ENCODE measurements at regions not wholly inside any gene's neighbourhood (a gene's known extent, or its start where the extent isn't known, plus 50 kb on each side); places are given as distances from the start of the nearest gene placed in this dataset.

DNA sequence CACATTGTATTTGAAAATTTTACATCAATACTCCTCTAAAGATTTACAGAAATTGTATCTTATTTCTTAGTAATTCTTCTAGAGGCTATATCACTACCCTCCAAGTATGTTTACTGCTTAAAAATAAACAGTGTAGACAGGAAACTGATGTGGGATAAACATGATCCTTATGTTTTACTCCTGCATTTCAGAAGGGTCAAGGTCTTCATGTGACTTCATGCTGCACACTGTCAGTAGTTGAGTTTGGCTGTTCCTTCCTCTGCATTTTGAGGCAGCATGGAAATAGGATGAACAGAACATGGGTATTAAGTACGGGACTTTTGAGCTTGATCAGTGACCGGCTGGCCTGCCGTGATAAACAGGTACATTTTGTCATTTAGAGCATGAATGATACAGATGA lies 179.2 kb upstream of the FERMT1 start (continued):
- no peak for TF ChIP-seq CBX2 (IDR thresholded peaks at IDR 0.05; ENCODE audit: low read depth, low read length)
- no peak for TF ChIP-seq CBX2 (CRISPR knock-in tag; IDR thresholded peaks at IDR 0.05; ENCODE audit: low read depth)
- TF ChIP-seq ZNF672 (CRISPR knock-in tag; IDR thresholded peaks at IDR 0.05): no peak
- TF ChIP-seq ZBTB42 (CRISPR knock-in tag; IDR thresholded peaks at IDR 0.05): no peak
- no peak for TF ChIP-seq YY1 (IDR thresholded peaks at IDR 0.05; ENCODE audit: insufficient read depth, insufficient replicate concordance, low read depth, low read length)
- TF ChIP-seq, protein P1, sequence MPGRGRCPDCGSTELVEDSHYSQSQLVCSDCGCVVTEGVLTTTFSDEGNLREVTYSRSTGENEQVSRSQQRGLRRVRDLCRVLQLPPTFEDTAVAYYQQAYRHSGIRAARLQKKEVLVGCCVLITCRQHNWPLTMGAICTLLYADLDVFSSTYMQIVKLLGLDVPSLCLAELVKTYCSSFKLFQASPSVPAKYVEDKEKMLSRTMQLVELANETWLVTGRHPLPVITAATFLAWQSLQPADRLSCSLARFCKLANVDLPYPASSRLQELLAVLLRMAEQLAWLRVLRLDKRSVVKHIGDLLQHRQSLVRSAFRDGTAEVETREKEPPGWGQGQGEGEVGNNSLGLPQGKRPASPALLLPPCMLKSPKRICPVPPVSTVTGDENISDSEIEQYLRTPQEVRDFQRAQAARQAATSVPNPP (CRISPR knock-in tag; IDR thresholded peaks at IDR 0.05): no peak
- TF ChIP-seq, protein P2, sequence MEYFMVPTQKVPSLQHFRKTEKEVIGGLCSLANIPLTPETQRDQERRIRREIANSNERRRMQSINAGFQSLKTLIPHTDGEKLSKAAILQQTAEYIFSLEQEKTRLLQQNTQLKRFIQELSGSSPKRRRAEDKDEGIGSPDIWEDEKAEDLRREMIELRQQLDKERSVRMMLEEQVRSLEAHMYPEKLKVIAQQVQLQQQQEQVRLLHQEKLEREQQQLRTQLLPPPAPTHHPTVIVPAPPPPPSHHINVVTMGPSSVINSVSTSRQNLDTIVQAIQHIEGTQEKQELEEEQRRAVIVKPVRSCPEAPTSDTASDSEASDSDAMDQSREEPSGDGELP (IDR thresholded peaks at IDR 0.05; ENCODE audit: borderline replicate concordance, low read depth): no peak

DNA sequence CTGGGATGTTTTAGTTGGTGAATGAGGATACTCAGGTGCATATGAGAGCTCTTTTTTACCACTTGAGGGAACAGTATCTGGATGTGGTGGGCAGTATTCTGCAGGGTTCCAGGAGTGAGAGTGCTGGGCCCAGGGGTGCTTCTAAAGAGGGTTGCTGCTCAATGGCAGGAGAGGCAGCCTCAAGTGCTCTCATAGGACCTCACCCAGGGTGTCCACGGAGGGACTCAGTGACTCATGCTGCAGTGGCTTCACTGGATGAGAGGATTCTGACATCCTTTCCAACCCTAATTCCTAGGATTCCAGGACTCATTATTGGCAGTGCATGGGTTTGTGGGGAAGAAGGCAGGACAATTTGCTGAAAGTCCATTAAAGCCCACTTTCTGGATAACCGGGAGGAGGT lies 176.6 kb upstream of the FERMT1 start:
- no peak overlapping the region for H3K4me2 ChIP-seq (ENCODE audit: low read depth, low read length)
- TF ChIP-seq ELF1 (CRISPR knock-in tag; IDR thresholded peaks at IDR 0.05) (no peak), ZBTB1 (CRISPR knock-in tag; IDR thresholded peaks at IDR 0.05; ENCODE audit: borderline replicate concordance) (no peak), HNRNPK (IDR thresholded peaks at IDR 0.05; ENCODE audit: low read depth, low read length, poor library complexity, severe bottlenecking) (no peak), HDAC2 (CRISPR knock-in tag; IDR thresholded peaks at IDR 0.05) (no peak), FOXA3 (CRISPR knock-in tag; IDR thresholded peaks at IDR 0.05) (no peak)
- TF ChIP-seq, protein P3, sequence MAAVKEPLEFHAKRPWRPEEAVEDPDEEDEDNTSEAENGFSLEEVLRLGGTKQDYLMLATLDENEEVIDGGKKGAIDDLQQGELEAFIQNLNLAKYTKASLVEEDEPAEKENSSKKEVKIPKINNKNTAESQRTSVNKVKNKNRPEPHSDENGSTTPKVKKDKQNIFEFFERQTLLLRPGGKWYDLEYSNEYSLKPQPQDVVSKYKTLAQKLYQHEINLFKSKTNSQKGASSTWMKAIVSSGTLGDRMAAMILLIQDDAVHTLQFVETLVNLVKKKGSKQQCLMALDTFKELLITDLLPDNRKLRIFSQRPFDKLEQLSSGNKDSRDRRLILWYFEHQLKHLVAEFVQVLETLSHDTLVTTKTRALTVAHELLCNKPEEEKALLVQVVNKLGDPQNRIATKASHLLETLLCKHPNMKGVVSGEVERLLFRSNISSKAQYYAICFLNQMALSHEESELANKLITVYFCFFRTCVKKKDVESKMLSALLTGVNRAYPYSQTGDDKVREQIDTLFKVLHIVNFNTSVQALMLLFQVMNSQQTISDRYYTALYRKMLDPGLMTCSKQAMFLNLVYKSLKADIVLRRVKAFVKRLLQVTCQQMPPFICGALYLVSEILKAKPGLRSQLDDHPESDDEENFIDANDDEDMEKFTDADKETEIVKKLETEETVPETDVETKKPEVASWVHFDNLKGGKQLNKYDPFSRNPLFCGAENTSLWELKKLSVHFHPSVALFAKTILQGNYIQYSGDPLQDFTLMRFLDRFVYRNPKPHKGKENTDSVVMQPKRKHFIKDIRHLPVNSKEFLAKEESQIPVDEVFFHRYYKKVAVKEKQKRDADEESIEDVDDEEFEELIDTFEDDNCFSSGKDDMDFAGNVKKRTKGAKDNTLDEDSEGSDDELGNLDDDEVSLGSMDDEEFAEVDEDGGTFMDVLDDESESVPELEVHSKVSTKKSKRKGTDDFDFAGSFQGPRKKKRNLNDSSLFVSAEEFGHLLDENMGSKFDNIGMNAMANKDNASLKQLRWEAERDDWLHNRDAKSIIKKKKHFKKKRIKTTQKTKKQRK (IDR thresholded peaks at IDR 0.05; ENCODE audit: low read length): no peak
- TF ChIP-seq, protein P4, sequence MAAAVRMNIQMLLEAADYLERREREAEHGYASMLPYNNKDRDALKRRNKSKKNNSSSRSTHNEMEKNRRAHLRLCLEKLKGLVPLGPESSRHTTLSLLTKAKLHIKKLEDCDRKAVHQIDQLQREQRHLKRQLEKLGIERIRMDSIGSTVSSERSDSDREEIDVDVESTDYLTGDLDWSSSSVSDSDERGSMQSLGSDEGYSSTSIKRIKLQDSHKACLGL (CRISPR knock-in tag; IDR thresholded peaks at IDR 0.05): no peak
- TF ChIP-seq, protein P5, sequence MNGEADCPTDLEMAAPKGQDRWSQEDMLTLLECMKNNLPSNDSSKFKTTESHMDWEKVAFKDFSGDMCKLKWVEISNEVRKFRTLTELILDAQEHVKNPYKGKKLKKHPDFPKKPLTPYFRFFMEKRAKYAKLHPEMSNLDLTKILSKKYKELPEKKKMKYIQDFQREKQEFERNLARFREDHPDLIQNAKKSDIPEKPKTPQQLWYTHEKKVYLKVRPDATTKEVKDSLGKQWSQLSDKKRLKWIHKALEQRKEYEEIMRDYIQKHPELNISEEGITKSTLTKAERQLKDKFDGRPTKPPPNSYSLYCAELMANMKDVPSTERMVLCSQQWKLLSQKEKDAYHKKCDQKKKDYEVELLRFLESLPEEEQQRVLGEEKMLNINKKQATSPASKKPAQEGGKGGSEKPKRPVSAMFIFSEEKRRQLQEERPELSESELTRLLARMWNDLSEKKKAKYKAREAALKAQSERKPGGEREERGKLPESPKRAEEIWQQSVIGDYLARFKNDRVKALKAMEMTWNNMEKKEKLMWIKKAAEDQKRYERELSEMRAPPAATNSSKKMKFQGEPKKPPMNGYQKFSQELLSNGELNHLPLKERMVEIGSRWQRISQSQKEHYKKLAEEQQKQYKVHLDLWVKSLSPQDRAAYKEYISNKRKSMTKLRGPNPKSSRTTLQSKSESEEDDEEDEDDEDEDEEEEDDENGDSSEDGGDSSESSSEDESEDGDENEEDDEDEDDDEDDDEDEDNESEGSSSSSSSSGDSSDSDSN (CRISPR knock-in tag; IDR thresholded peaks at IDR 0.05): no peak
- TF ChIP-seq, protein P6, sequence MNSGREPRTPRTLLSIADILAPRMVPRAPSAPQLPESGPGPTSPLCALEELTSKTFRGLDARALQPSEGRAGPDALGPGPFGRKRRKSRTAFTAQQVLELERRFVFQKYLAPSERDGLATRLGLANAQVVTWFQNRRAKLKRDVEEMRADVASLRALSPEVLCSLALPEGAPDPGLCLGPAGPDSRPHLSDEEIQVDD (CRISPR knock-in tag; IDR thresholded peaks at IDR 0.05; ENCODE audit: borderline replicate concordance): no peak

More for the DNA sequence above, 176.6 kb upstream of the FERMT1 start:
- no peak overlapping the region for H3K9ac ChIP-seq (ENCODE audit: insufficient read depth, low read depth, low read length)
- no peak for ATAC-seq
- no peaks in the 10 kb centered on the region for H3K79me2 ChIP-seq (ENCODE audit: insufficient read depth, low read length)
- no peaks in the 10 kb centered on the region for H3K4me1 ChIP-seq (ENCODE audit: insufficient read depth, low read length)
- WGBS (ENCODE audit: low lambda C conversion rate): 28% methylated on average over 2 of the region's 2 CpGs
- no peaks in the 10 kb centered on the region for H3K36me3 ChIP-seq (replicated peaks in 1 of 2; ENCODE audit: control insufficient read depth in 1 of 2, insufficient read depth in 2 of 2, low read length in 2 of 2)
- H3K9me3 ChIP-seq (ENCODE audit: low read length): no peaks in the 10 kb centered on the region
- intact Hi-C loops (cut with micrococcal nuclease; ENCODE audit: unreplicated experiment) (no loop called here), in situ Hi-C loops (cut with HindIII; ENCODE audit: extremely low pct_ligation_motif_present, low pct_unique_long_range_greater_than_20kb) (no loop called here)
- H3K27me3 ChIP-seq (ENCODE audit: control insufficient read depth in 1 of 2, insufficient read depth in 2 of 2, low read length in 2 of 2): no peaks in the 10 kb centered on the region
- no peak overlapping the region for H2AFZ ChIP-seq (ENCODE audit: low read length)
- CTCF ChIA-PET (ENCODE audit: low intra/inter-chr PET ratio, low total read pairs): no interaction called here
- POLR2A ChIA-PET: no interaction called here
- no peak for FAIRE-seq
- no peaks in the 10 kb centered on the region for H4K20me1 ChIP-seq (ENCODE audit: insufficient read depth, low read length)
- no peak for DNase-seq (ENCODE audit: low spot score)
- H3K27ac ChIP-seq (ENCODE audit: extremely low read length, insufficient read depth, low read length): no peak overlapping the region
- H3K4me3 ChIP-seq (replicated peaks in 1 of 3; ENCODE audit: insufficient read depth in 1 of 3, low read depth in 2 of 3, low read length in 3 of 3): no peak overlapping the region
- no TSS peak for BruUV-seq (replicated peaks)
